Transverse colon (tissue), 4 donors: ENCODE measurements at regions not wholly inside any gene's neighbourhood (a gene's known extent, or its start where the extent isn't known, plus 50 kb on each side); places are given as distances from the start of the nearest gene placed in this dataset.

Source experiments
- DNase-seq: peaks from one replicate; pipeline ENCODE4 v3.0.0-alpha.2; 2019
- H3K27ac ChIP-seq, 4 donors: fragments of 200-600 bp; sonication (generic); 2 replicates each; pipeline ENCODE4 v1.5.1; 2016 to 2018; ENCODE audit warnings: inconsistent platforms in 4 of 4
- H3K27me3 ChIP-seq: fragments of 200-600 bp; sonication (generic); 2 replicates; pipeline ENCODE4 v1.5.1; 2017; ENCODE audit warnings: inconsistent platforms
- H3K36me3 ChIP-seq, 4 donors: fragments of 200-600 bp; sonication (generic); 2 replicates each; pipeline ENCODE4 v1.5.1; 2017 to 2019; ENCODE audit warnings: inconsistent platforms in 4 of 4
- H3K4me1 ChIP-seq, 4 donors: fragments of 200-600 bp; sonication (generic); 2 replicates each; pipeline ENCODE4 v1.5.1; 2017 to 2020; ENCODE audit warnings: inconsistent platforms in 4 of 4
- H3K4me3 ChIP-seq, 4 donors: fragments of 200-600 bp; sonication (generic); 1 replicate in 1 of 4; 2 replicates in 3 of 4; pipeline versions ENCODE4 v1.5.1 to v1.6.1; 2017 to 2019; ENCODE audit warnings: inconsistent platforms in 4 of 4
- H3K9me3 ChIP-seq, 2 donors: fragments of 200-600 bp; sonication (generic); 2 replicates each; pipeline ENCODE4 v1.5.1; 2017 to 2019; ENCODE audit warnings: inconsistent platforms in 2 of 2
- EP300 ChIP-seq: sonication (generic); formaldehyde crosslinking; IDR thresholded peaks from one replicate; pipeline ENCODE4 v1.6.1; 2017; ENCODE audit warnings: antibody characterized with exemption, low read depth
- POLR2A ChIP-seq: fragments of 450-650 bp; IDR thresholded peaks from one replicate; pipeline ENCODE4 v1.6.1; 2016; ENCODE audit warnings: antibody characterized with exemption, mild to moderate bottlenecking, moderate library complexity
- POLR2AphosphoS5 ChIP-seq, 3 donors: sonication (generic); formaldehyde crosslinking; IDR thresholded peaks; one replicate each; pipeline ENCODE4 v1.6.1; 2016; ENCODE audit warnings: antibody characterized with exemption in 3 of 3
- WGBS, 2 donors: methylation state at CpG; one replicate each; pipeline ENCODE4 v1.1.5; 2018; ENCODE audit warnings: low coverage in 1 of 2; 5-methylcytosine and 5-hydroxymethylcytosine counted together
- in situ Hi-C, 4 donors: fragments of 200-750 bp; cut with MboI; loops; one replicate each; pipeline versions ENCODE4 v1.15.0 to v1.15.1; 2017; ENCODE audit warnings: low sequenced_read_pairs in 3 of 4, low pct_ligation_motif_present in 1 of 4, low pct_unique_long_range_greater_than_20kb in 1 of 4
- intact Hi-C: fragments of 100-400 bp; cut with DNase I; formaldehyde crosslinking; loops from one replicate; pipeline ENCODE4 v1.15.1; 2023; ENCODE audit warnings: low total_unique reads
- TF ChIP-seq, protein P1 (sequence below), 5 experiments: fragments of 200-600 bp in 3 of 5; fragments of 450-650 bp in 2 of 5; sonication (generic) in 3 of 5; IDR thresholded peaks; 1 replicate in 2 of 5; 2 replicates in 3 of 5; pipeline ENCODE4 v1.5.1; 2016 to 2017; ENCODE audit warnings: antibody characterized with exemption in 5 of 5, inconsistent platforms in 3 of 5, mild to moderate bottlenecking in 2 of 5, moderate library complexity in 1 of 5

DNA sequence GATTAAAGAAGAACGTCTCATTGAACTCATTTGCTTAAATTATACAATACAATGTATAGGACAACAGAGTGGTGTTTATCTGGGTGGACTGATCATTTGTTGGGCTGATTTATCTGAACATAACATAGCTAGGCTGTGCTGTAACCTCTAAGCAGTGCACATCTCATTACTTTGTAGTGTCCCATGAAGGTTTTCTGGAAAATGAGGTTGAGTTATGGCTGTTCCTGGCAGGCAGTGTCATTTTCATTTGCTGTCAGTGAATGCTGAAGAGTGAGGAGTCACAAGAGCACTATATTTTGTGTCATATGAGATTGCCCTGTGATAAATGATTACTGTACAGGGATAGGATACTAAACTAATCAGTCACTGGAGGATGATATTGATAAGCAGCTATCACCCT is 340.2 kb downstream of the HS3ST3B1 start:
- H3K27me3 ChIP-seq: no peaks in the 10 kb centered on the region
- H3K27ac ChIP-seq: no peak overlapping the region
- intact Hi-C loops: no loop called here
- DNase-seq: no peak
- H3K4me1 ChIP-seq: no peaks in the 10 kb centered on the region
- H3K4me3 ChIP-seq: no peak overlapping the region
- 60 to 77% methylated on average over 1 of the region's 1 CpG for WGBS, 2 donors
- H3K9me3 ChIP-seq: no peaks in the 10 kb centered on the region
- H3K36me3 ChIP-seq: no peaks in the 10 kb centered on the region
- TF ChIP-seq, protein P1, sequence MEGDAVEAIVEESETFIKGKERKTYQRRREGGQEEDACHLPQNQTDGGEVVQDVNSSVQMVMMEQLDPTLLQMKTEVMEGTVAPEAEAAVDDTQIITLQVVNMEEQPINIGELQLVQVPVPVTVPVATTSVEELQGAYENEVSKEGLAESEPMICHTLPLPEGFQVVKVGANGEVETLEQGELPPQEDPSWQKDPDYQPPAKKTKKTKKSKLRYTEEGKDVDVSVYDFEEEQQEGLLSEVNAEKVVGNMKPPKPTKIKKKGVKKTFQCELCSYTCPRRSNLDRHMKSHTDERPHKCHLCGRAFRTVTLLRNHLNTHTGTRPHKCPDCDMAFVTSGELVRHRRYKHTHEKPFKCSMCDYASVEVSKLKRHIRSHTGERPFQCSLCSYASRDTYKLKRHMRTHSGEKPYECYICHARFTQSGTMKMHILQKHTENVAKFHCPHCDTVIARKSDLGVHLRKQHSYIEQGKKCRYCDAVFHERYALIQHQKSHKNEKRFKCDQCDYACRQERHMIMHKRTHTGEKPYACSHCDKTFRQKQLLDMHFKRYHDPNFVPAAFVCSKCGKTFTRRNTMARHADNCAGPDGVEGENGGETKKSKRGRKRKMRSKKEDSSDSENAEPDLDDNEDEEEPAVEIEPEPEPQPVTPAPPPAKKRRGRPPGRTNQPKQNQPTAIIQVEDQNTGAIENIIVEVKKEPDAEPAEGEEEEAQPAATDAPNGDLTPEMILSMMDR (IDR thresholded peaks at IDR 0.05): no peak
- TF ChIP-seq POLR2A: no peak
- in situ Hi-C loops: no loop called here

DNA sequence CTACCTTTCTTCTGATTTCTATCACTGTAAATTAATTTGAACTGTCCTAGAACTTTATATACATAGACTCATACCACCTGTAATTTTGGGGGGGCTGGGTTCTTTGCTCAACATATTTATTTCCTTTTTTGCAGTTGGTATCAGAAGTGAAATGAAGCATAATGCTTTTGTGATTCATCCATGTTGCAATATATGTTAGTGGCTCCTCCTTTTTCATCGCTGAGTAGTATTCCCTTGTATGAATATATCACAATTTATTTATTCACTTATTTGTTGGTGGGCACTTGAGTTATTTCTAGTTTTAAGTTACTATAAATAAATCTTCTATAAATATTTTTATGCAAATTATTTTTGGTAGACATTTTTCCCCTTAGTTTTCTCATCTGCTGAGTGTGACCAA is 336.4 kb downstream of the HS3ST3B1 start:
- Histone ChIP-seq H3K4me3 (no peak overlapping the region), H3K27me3 (no peaks in the 10 kb centered on the region), H3K9me3 (no peaks in the 10 kb centered on the region), H3K27ac (no peak overlapping the region), H3K4me1 (no peaks in the 10 kb centered on the region), H3K36me3 (no peaks in the 10 kb centered on the region)
- no peak for DNase-seq
- in situ Hi-C loops (no loop called here), intact Hi-C loops (no loop called here)
- no peak for TF ChIP-seq EP300
- TF ChIP-seq, protein P1 (IDR thresholded peaks at IDR 0.05): no peak
- TF ChIP-seq POLR2AphosphoS5 (IDR thresholded peaks at IDR 0.05): no peak
- no peak for TF ChIP-seq POLR2A
- 97 to 100% methylated on average over 1 of the region's 1 CpG for WGBS, 2 donors

DNA sequence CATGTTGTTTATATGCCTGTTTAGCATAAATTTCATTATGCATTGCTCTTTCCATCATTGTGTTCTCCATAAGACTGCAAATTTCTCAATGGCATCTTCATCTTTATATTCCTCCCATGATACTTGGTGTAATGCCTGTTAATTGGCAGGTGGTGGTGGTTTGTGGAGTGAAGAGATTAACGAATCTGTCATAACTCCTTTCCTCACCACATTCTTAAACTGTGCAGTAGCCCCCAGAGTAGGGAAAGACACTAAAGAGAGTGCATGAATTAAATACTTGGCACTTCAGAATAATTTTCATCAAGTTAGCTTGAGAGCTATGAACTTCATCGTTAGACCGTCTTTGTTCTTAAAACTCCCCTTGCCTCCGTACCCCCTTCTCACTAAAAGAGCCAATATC is 329.7 kb downstream of the HS3ST3B1 start:
- in situ Hi-C loops: no loop called here
- H3K4me3 ChIP-seq: no peak overlapping the region
- H3K4me1 ChIP-seq: no peaks in the 10 kb centered on the region
- DNase-seq: no peak
- no peaks in the 10 kb centered on the region for H3K27me3 ChIP-seq
- no peaks in the 10 kb centered on the region for H3K36me3 ChIP-seq
- intact Hi-C loops: no loop called here
- H3K27ac ChIP-seq: no peak overlapping the region
- TF ChIP-seq POLR2A (no peak), POLR2AphosphoS5 (IDR thresholded peaks at IDR 0.05) (no peak), EP300 (no peak)
- TF ChIP-seq, protein P1 (IDR thresholded peaks at IDR 0.05): no peak
- H3K9me3 ChIP-seq: no peaks in the 10 kb centered on the region
- WGBS, 2 donors: 82 to 90% methylated on average over 4 of the region's 4 CpGs

DNA sequence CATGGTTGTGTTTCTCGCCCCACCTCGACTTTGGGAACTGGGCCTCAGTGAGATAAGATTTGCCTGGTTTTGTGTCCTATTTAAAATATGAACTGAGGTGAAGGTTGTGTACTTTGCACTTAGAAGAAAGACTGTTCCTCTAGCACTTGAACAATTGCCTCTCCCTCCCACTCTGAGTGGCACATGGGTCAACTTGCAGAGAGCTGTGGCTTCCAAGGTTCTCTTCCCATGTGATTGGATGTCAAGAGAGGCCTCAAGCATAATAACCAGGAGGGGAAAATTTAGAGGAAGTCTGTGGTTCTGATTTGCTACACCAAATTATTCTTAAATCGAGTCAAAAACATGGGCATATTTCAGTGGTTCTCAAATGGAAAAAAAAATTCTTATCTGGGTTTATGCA is 329.2 kb downstream of the HS3ST3B1 start:
- WGBS, 2 donors: 54 to 56% methylated on average over 3 of the region's 3 CpGs
- DNase-seq: no peak
- no peaks in the 10 kb centered on the region for H3K27me3 ChIP-seq
- no peak for TF ChIP-seq EP300
- TF ChIP-seq POLR2AphosphoS5 (IDR thresholded peaks at IDR 0.05): no peak
- TF ChIP-seq POLR2A: no peak
- TF ChIP-seq, protein P1 (IDR thresholded peaks at IDR 0.05): no peak
- H3K9me3 ChIP-seq: no peaks in the 10 kb centered on the region
- no peak overlapping the region for H3K4me3 ChIP-seq
- in situ Hi-C loops (no loop called here), intact Hi-C loops (no loop called here)
- no peaks in the 10 kb centered on the region for H3K36me3 ChIP-seq
- no peaks in the 10 kb centered on the region for H3K4me1 ChIP-seq
- H3K27ac ChIP-seq: no peak overlapping the region
